Esophagus squamous epithelium (tissue), 5 donors: ENCODE measurements at regions not wholly inside any gene's neighbourhood (a gene's known extent, or its start where the extent isn't known, plus 50 kb on each side); places are given as distances from the start of the nearest gene placed in this dataset.

ENCODE experiments used
- DNase-seq: peaks from one replicate; lab custom pipeline; 2025; lab: John Stamatoyannopoulos, UW
- H3K27ac ChIP-seq, 4 donors: fragments of 200-600 bp; sonication (generic); one replicate each; pipeline ENCODE4 v1.5.1; 2016 to 2019; ENCODE audit warnings: mild to moderate bottlenecking in 1 of 4
- H3K27me3 ChIP-seq, 4 donors: fragments of 200-600 bp; sonication (generic); 1 replicate in 3 of 4; 2 replicates in 1 of 4; pipeline versions ENCODE4 v1.5.1 to v1.6.0; 2017 to 2021; ENCODE audit warnings: antibody characterized with exemption in 1 of 4
- H3K36me3 ChIP-seq, 3 donors: fragments of 200-600 bp; sonication (generic); one replicate each; pipeline ENCODE4 v1.5.1; 2016 to 2019
- H3K4me1 ChIP-seq, 3 donors: fragments of 200-600 bp; sonication (generic); one replicate each; pipeline ENCODE4 v1.5.1; 2017 to 2019
- H3K4me3 ChIP-seq, 4 donors: fragments of 200-600 bp; sonication (generic); 1 replicate in 3 of 4; 2 replicates in 1 of 4; pipeline ENCODE4 v1.5.1; 2016 to 2019; ENCODE audit warnings: mild to moderate bottlenecking in 2 of 4, moderate library complexity in 1 of 4
- H3K9me3 ChIP-seq, 3 donors: fragments of 200-600 bp; sonication (generic); one replicate each; pipeline ENCODE4 v1.5.1; 2016 to 2019
- POLR2A ChIP-seq, 4 donors: fragments of 450-650 bp; IDR thresholded peaks; one replicate each; pipeline ENCODE4 v1.6.1; 2017; ENCODE audit warnings: antibody characterized with exemption in 4 of 4, mild to moderate bottlenecking in 4 of 4, moderate library complexity in 3 of 4
- WGBS, 2 donors: methylation state at CpG; one replicate each; pipeline ENCODE4 v1.1.5; 2018; 5-methylcytosine and 5-hydroxymethylcytosine counted together
- intact Hi-C: fragments of 100-400 bp; cut with DNase I; formaldehyde crosslinking; loops from one replicate; pipeline ENCODE4 v1.15.0; 2022
- TF ChIP-seq, protein P1 (sequence below), 6 experiments: fragments of 450-650 bp in 4 of 6; fragments of 200-600 bp in 2 of 6; sonication (generic) in 2 of 6; IDR thresholded peaks; one replicate each; pipeline ENCODE4 v1.5.1; 2016 to 2019; ENCODE audit warnings: antibody characterized with exemption in 6 of 6, mild to moderate bottlenecking in 4 of 6, moderate library complexity in 4 of 6
- donor health status: DM: yes; HTN: yes; CAD: no.

- intact Hi-C loops, result no loop called here
- TF ChIP-seq, protein P1, sequence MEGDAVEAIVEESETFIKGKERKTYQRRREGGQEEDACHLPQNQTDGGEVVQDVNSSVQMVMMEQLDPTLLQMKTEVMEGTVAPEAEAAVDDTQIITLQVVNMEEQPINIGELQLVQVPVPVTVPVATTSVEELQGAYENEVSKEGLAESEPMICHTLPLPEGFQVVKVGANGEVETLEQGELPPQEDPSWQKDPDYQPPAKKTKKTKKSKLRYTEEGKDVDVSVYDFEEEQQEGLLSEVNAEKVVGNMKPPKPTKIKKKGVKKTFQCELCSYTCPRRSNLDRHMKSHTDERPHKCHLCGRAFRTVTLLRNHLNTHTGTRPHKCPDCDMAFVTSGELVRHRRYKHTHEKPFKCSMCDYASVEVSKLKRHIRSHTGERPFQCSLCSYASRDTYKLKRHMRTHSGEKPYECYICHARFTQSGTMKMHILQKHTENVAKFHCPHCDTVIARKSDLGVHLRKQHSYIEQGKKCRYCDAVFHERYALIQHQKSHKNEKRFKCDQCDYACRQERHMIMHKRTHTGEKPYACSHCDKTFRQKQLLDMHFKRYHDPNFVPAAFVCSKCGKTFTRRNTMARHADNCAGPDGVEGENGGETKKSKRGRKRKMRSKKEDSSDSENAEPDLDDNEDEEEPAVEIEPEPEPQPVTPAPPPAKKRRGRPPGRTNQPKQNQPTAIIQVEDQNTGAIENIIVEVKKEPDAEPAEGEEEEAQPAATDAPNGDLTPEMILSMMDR (IDR thresholded peaks at IDR 0.05), result no peak
- TF ChIP-seq POLR2A (IDR thresholded peaks at IDR 0.05), result no peak
- WGBS, 2 donors, result 75 to 83% methylated on average over 4 of the region's 4 CpGs
Observed at GRCh38 chr5:125874717-125875116, 548.5 kb upstream of the GRAMD2B start.

GRCh38 chr5:125877248-125877647 lies 546.0 kb upstream of the GRAMD2B start:
- WGBS, 2 donors, result 68 to 80% methylated on average over 3 of the region's 3 CpGs
- no peaks in the 10 kb centered on the region for H3K36me3 ChIP-seq
- no peaks in the 10 kb centered on the region for H3K4me1 ChIP-seq
- no peak for DNase-seq
- TF ChIP-seq, protein P1 (IDR thresholded peaks at IDR 0.05), result no peak
- no peak for TF ChIP-seq POLR2A (IDR thresholded peaks at IDR 0.05)
- intact Hi-C loops, result no loop called here
- H3K4me3 ChIP-seq, result no peak overlapping the region
- H3K27ac ChIP-seq, result no peak overlapping the region
- H3K27me3 ChIP-seq, result no peaks in the 10 kb centered on the region
- no peaks in the 10 kb centered on the region for H3K9me3 ChIP-seq

More at GRCh38 chr5:125874717-125875116, 548.5 kb upstream of the GRAMD2B start:
- no peaks in the 10 kb centered on the region for H3K4me1 ChIP-seq
- no peaks in the 10 kb centered on the region for H3K27me3 ChIP-seq
- no peak for DNase-seq
- H3K27ac ChIP-seq, result no peak overlapping the region
- no peaks in the 10 kb centered on the region for H3K36me3 ChIP-seq
- no peaks in the 10 kb centered on the region for H3K9me3 ChIP-seq
- no peak overlapping the region for H3K4me3 ChIP-seq

GRCh38 chr5:125882061-125882460 lies 541.1 kb upstream of the GRAMD2B start:
- no peak for TF ChIP-seq POLR2A (IDR thresholded peaks at IDR 0.05)
- TF ChIP-seq, protein P1 (IDR thresholded peaks at IDR 0.05), result no peak
- no peak overlapping the region for H3K27ac ChIP-seq
- intact Hi-C loops, result no loop called here
- H3K9me3 ChIP-seq, result no peaks in the 10 kb centered on the region
- DNase-seq, result no peak
- H3K27me3 ChIP-seq, result no peaks in the 10 kb centered on the region
- 57 to 60% methylated on average over 1 of the region's 1 CpG for WGBS, 2 donors
- no peaks in the 10 kb centered on the region for H3K4me1 ChIP-seq
- H3K36me3 ChIP-seq, result no peaks in the 10 kb centered on the region
- no peak overlapping the region for H3K4me3 ChIP-seq

DNA sequence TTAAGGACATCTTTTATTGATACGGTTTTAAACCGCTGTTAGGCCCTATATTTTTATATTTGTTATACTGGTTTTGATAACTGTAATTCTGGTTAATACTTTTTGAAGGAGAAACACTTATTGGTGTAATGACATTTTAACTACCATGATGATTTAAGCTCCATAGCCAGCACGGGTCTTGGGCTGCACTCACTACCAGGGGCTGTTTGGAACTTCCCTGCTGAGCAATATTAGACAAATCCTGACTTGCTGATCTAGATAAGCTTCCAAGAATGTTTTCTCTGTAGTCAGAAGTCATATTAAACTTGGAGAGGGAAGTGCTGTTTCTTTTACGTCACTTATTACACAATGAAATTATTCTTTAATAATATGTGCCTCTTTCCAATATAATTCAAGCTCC lies 540.0 kb upstream of the GRAMD2B start:
- DNase-seq, result no peak
- whole genome bisulfite sequencing, 2 donors, result 63 to 64% methylated on average over 4 of the region's 4 CpGs
- no peak overlapping the region for H3K4me3 ChIP-seq
- intact Hi-C loops, result no loop called here
- H3K4me1 ChIP-seq, result no peaks in the 10 kb centered on the region
- no peak overlapping the region for H3K27ac ChIP-seq
- TF ChIP-seq, protein P1 (IDR thresholded peaks at IDR 0.05), result no peak
- no peak for TF ChIP-seq POLR2A (IDR thresholded peaks at IDR 0.05)
- no peaks in the 10 kb centered on the region for H3K36me3 ChIP-seq
- no peaks in the 10 kb centered on the region for H3K9me3 ChIP-seq
- no peaks in the 10 kb centered on the region for H3K27me3 ChIP-seq

DNA sequence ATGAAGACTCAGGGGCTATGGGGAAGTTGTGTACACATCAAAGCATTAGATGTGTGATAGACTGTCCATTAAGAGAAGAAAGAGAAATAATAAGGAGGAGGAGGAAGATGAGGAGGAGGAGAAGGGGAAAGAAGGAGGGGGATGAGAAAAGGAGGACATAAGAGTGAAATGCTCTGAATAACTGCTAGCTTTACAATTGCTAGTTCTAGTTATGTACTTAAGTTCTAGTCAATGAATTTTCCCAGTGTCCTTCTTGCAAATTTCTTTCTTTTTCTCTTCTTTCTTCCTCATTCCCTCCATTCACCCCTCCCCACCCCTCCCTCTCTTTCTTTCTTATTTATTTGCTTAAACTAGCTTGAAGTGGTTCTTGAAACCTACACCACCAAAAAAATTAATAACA lies 534.9 kb upstream of the GRAMD2B start:
- H3K4me3 ChIP-seq, result no peak overlapping the region
- no peaks in the 10 kb centered on the region for H3K4me1 ChIP-seq
- no peaks in the 10 kb centered on the region for H3K27me3 ChIP-seq
- H3K9me3 ChIP-seq, result no peaks in the 10 kb centered on the region
- no peak for TF ChIP-seq POLR2A (IDR thresholded peaks at IDR 0.05)
- TF ChIP-seq, protein P1 (IDR thresholded peaks at IDR 0.05), result no peak
- H3K27ac ChIP-seq, result no peak overlapping the region
- intact Hi-C loops, result no loop called here
- DNase-seq, result no peak
- no peaks in the 10 kb centered on the region for H3K36me3 ChIP-seq
